GM21515 (cell line): ENCODE measurements at regions not wholly inside any gene's neighbourhood (a gene's known extent, or its start where the extent isn't known, plus 50 kb on each side); places are given as distances from the start of the nearest gene placed in this dataset.

Experiments
- ATAC-seq: cut with Tn5 transposase; IDR thresholded peaks from one replicate; pipeline ENCODE4 v1.9.1; 2021; ENCODE audit not compliant: unreplicated experiment

GRCh38 chr7:68442931-68443631, 1155.2 kb upstream of the AUTS2 start:
- no peak for ATAC-seq

DNA sequence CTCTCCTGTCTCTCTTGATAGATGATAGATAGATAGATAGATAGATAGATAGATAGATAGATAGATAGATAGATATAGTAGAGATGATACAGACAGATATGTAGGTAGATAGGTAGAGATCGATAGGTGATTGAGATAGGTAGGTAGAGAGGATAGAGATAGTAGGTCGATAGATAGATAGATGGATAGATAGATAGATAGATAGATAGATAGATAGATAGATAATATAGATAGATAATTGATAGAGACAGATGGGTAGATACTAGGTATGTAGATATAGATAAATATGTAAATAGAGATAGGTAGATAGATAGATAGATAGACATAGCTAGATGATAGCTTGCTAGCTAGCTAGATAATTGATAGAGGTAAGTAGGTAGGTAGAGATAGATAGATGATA, 1154.2 kb upstream of the AUTS2 start:
- no peak for ATAC-seq

GRCh38 chr7:68444956-68445355, 1153.3 kb upstream of the AUTS2 start:
- no peak for ATAC-seq

DNA sequence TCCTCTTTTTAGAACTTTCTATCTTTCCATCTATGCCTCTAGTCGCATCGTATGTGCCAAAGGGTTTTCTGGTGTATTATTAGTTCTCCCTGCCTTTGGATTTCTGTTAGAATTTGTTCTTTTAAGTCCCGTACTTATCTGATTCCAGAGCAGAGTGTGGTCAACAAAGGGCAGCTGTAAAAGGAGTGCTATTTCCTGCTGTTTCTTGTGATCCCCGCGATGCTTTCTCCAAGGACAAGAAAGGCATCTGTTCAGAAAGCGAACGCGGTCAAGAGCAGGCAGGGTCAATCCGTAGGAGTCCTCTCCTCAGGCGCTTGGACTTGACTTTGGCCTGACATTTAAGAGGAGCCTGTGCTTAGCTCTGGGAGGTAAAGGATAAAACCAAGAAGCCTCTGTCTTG, 1152.1 kb upstream of the AUTS2 start:
- ATAC-seq: no peak

DNA sequence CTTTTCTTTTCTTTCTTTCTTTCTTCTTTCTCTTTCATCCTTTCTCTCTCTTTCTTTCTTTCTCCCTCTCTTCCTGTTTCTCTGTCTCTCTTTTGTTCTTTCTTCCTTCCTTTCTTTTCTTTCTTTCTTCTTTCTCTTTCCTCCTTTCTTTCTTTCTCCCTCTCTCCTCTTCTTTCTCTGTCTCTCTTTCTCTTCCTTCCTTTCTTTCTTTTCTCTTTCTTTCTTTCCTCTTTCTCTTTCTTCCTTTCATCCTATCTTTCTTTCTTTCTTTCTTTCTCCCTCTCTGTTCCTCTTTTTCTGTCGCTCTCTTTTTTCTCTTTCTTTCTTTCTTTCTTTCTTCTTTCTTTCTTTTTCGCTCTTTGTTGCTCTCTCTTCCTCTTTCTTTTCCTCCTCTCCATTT, 1149.2 kb upstream of the AUTS2 start:
- ATAC-seq: no peak

DNA sequence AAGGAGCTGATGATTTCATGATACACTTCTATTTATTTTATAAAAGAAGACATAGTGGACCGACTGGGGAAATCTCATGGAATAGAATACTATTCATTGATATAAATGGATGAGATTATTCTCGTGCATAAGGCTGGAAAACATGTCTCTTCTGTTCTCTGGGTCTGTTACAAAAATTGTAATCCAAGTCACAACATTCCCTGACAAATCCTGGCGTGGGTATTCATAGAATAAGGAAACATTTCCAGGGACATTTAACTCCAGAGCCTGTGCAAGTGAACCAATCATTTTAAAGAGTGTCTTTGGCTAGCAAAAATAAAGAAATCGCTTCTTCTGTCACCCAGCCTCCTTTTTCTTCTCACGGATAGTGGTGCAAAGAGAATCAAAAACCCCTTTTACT, 1148.5 kb upstream of the AUTS2 start:
- ATAC-seq: no peak

DNA sequence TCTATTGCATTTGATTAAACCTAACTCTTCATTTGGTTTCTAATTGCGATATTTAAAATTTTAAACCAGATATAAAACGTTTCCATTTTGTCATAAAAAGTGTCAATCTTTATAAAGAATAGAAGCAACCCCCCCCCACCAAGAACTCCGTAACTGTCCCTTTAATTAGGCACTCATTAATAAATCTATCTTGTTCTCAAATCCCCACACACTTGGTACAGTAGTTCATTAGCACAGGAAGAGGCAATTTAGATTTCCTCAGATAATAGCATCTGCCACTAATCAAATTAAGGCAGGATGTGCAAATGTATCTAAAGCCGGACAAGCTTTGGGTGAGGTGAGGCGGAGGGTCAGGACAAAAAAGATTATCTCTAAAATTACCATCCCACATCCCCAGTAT, 1143.3 kb upstream of the AUTS2 start:
- ATAC-seq: no peak

GRCh38 chr7:68456469-68456868, 1141.8 kb upstream of the AUTS2 start:
- ATAC-seq: no peak

DNA sequence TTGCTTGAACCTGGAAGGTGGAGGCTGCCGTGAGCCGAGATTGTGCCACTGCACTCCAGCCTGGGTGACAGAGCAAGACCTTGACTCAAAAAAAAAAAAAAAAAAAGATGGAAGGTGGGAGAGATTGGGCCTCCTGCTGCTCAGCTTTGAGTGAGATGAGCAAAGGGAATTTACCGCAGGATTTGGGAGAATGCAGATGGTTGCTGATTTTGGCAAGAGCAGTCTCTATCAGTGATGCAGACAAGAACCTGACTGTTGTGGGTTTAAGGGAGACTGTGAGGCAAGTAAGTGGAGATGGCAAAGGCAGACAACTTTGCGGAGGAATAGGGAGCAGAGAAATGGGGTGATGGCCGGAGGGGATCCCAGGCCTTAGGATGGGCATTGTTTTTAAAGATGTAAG, 1140.8 kb upstream of the AUTS2 start:
- no peak for ATAC-seq

- ATAC-seq: no peak
Observed at GRCh38 chr7:68458010-68458908, 1140.0 kb upstream of the AUTS2 start.

- no peak for ATAC-seq
Observed at GRCh38 chr7:68461430-68461829, 1136.8 kb upstream of the AUTS2 start.

- no peak for ATAC-seq
Observed at GRCh38 chr7:68470836-68471435, 1127.3 kb upstream of the AUTS2 start.

DNA sequence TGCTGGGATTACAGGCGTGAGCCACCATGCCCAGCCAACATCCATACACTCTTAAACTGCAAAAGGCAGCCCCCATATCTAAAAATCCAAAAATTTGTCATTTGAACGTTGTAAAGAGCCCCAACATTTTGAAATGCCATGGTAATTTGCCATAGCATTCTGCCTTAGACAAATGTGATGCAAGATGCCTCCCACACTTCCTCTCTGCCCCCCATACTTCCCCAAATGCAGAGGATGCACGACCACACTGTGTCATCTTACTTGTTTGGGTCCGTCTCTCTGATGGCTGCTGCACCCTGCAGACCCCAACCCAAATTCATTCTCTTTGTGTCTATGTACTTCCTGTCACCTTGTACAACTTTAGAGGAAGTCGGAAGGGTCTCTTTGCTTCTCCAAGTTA, 1125.6 kb upstream of the AUTS2 start:
- no peak for ATAC-seq

GRCh38 chr7:68474661-68475216, 1123.5 kb upstream of the AUTS2 start:
- ATAC-seq: no peak

GRCh38 chr7:68476966-68477365, 1121.3 kb upstream of the AUTS2 start:
- no peak for ATAC-seq

GRCh38 chr7:68478326-68478725, 1119.9 kb upstream of the AUTS2 start:
- no peak for ATAC-seq

DNA sequence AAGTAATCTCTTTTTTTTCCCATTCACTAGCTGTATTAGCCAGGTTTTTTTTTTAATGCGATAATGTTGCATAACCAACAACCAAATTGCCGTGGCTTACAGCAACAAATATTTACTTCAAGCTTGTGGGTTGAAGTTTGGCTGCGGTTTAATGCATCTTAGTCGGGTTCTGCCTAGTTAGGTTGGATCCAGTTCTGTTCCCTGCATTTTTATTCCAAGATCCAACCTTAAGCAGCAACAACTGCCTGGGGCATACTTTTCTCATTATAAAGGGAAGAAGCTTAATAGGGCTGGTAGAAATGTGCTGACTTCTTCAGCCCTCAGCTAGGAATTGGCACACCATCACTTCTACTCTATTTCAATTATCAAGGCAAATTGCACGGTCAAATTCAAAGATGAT, 1115.5 kb upstream of the AUTS2 start:
- ATAC-seq: no peak

DNA sequence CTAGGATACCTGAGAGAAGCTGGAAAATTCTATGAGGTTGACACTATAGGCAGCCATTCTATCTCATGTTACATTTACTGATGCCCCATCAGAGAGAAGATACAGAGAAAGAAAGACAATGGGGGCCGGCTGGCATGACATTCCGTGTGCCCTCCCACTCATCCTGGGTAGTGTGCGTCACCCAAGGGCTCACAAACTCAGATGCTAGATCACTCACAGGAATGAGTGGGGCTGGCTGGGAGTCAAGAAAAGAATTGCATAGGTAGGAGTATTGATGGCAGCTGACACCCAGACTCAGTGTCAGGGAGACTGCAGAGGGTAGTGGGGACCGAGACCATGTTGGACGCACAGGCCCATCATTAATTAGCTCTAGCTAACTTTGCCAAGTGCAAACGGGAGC, 1113.5 kb upstream of the AUTS2 start:
- ATAC-seq: no peak

DNA sequence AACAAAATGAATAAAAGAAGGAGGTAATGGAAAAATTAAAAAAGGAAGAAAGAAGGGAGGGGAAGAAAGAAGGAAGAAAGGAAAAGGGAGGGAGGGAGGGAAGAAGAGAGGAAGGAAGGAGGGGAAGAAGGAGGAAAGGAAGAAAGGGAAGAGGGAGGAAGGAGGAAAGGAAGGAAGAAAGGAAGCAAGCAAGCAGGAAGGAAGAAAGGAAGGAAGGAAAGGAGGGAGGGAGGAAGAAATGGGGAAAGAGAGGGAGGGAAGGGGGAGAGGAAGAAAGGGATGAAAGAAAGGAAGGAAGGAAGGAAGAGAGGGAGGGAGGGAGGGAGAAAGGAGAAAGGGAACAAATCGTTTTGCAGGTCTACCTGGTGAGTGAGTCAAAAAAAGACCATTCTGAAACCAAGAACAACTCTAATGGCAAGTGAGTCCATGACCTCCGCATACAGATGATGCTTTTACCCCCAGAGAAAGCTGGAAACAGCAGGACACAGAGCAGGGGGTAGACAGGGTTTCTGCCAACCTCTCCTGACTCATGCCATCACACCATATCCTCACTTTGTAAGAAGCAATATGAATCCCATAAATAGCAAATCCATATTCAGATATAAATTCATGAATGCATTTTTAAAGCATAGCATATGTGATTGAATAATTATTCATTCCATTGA, 1112.9 kb upstream of the AUTS2 start:
- ATAC-seq: no peak

- ATAC-seq: no peak
Observed at GRCh38 chr7:68488341-68489060, 1109.8 kb upstream of the AUTS2 start.
